ENCODE measurements at regions not wholly inside any gene's neighbourhood (a gene's known extent, or its start where the extent isn't known, plus 50 kb on each side); places are given as distances from the start of the nearest gene placed in this dataset.

- Histone ChIP-seq H3K27me3 (ENCODE audit: control insufficient read depth in 1 of 2, insufficient read depth in 2 of 2, low read length in 2 of 2) (no peaks in the 10 kb centered on the region), H3K9me3 (ENCODE audit: control insufficient read depth in 1 of 2, insufficient read depth in 1 of 2, low read length in 2 of 2) (peaks cover 0 to 24% of the 10 kb centered on the region in 2 experiments), H3K4me3 (ENCODE audit: low read length) (no peak overlapping the region), H3K36me3 (ENCODE audit: insufficient read depth, low read length) (no peaks in the 10 kb centered on the region), H3K27ac (ENCODE audit: low read depth in 1 of 2, low read length in 2 of 2) (no peak overlapping the region), H3K4me1 (ENCODE audit: insufficient read depth, low read length) (no peaks in the 10 kb centered on the region)
- no peaks in the 10 kb centered on the region for H3K4me1 Mint-ChIP-seq (ENCODE audit: low read depth)
- ChIA-PET CTCF (no interaction called here), POLR2A (no interaction called here)
- no peaks in the 10 kb centered on the region for H3K36me3 Mint-ChIP-seq (ENCODE audit: low read depth)
- ATAC-seq (ENCODE audit: poor library complexity) (no peak), DNase-seq (no peak)
- no peak for TF ChIP-seq CTCF (IDR thresholded peaks at IDR 0.05)
- H3K27me3 Mint-ChIP-seq: peaks cover 13% of the 10 kb centered on the region
- intact Hi-C loops (cut with DNase I, micrococcal nuclease): no loop called here
- no peak overlapping the region for H3K4me3 Mint-ChIP-seq
- H3K9me3 Mint-ChIP-seq: no peaks in the 10 kb centered on the region
- H3K27ac Mint-ChIP-seq: no peak overlapping the region
Observed at GRCh38 chr6:164101859-164102258, 687.3 kb downstream of the QKI start.

GRCh38 chr6:164099269-164099865 lies 684.8 kb downstream of the QKI start:
- Mint-ChIP-seq H3K9me3 (peaks cover 2% of the 10 kb centered on the region), H3K4me1 (ENCODE audit: low read depth) (no peaks in the 10 kb centered on the region), H3K27me3 (peaks cover 13% of the 10 kb centered on the region), H3K4me3 (no peak overlapping the region), H3K27ac (no peak overlapping the region), H3K36me3 (ENCODE audit: low read depth) (no peaks in the 10 kb centered on the region)
- intact Hi-C loops (cut with DNase I, micrococcal nuclease): no loop called here
- ChIA-PET POLR2A (no interaction called here), CTCF (no interaction called here)
- Histone ChIP-seq H3K9me3 (ENCODE audit: control insufficient read depth in 1 of 2, insufficient read depth in 1 of 2, low read length in 2 of 2) (peaks cover 0 to 12% of the 10 kb centered on the region in 2 experiments), H3K27ac (ENCODE audit: low read depth in 1 of 2, low read length in 2 of 2) (no peak overlapping the region), H3K4me1 (ENCODE audit: insufficient read depth, low read length) (no peaks in the 10 kb centered on the region), H3K27me3 (ENCODE audit: control insufficient read depth in 1 of 2, insufficient read depth in 2 of 2, low read length in 2 of 2) (no peaks in the 10 kb centered on the region), H3K4me3 (ENCODE audit: low read length) (no peak overlapping the region), H3K36me3 (ENCODE audit: insufficient read depth, low read length) (no peaks in the 10 kb centered on the region)
- DNase-seq (no peak), ATAC-seq (ENCODE audit: poor library complexity) (no peak)
- TF ChIP-seq CTCF (IDR thresholded peaks at IDR 0.05): no peak

GRCh38 chr6:164098857-164099267 lies 684.3 kb downstream of the QKI start:
- POLR2A ChIA-PET: no interaction called here
- Mint-ChIP-seq H3K4me3 (no peak overlapping the region), H3K4me1 (ENCODE audit: low read depth) (no peaks in the 10 kb centered on the region), H3K9me3 (peaks cover 2% of the 10 kb centered on the region), H3K36me3 (ENCODE audit: low read depth) (no peaks in the 10 kb centered on the region), H3K27me3 (peaks cover 13% of the 10 kb centered on the region), H3K27ac (no peak overlapping the region)
- H3K4me3 ChIP-seq (ENCODE audit: low read length): no peak overlapping the region
- peaks cover 0 to 12% of the 10 kb centered on the region in 2 experiments for H3K9me3 ChIP-seq (ENCODE audit: control insufficient read depth in 1 of 2, insufficient read depth in 1 of 2, low read length in 2 of 2)
- no peak for DNase-seq
- intact Hi-C loops (cut with DNase I, micrococcal nuclease): no loop called here
- no peaks in the 10 kb centered on the region for H3K4me1 ChIP-seq (ENCODE audit: insufficient read depth, low read length)
- H3K27ac ChIP-seq (ENCODE audit: low read depth in 1 of 2, low read length in 2 of 2): no peak overlapping the region
- no peak for ATAC-seq (ENCODE audit: poor library complexity)
- no peak for TF ChIP-seq CTCF (IDR thresholded peaks at IDR 0.05)
- H3K36me3 ChIP-seq (ENCODE audit: insufficient read depth, low read length): no peaks in the 10 kb centered on the region
- H3K27me3 ChIP-seq (ENCODE audit: control insufficient read depth in 1 of 2, insufficient read depth in 2 of 2, low read length in 2 of 2): no peaks in the 10 kb centered on the region
- CTCF ChIA-PET: no interaction called here

All from CD4-positive, alpha-beta T cell (primary cell).